Gastrocnemius medialis (tissue), 4 donors: ENCODE measurements at regions not wholly inside any gene's neighbourhood (a gene's known extent, or its start where the extent isn't known, plus 50 kb on each side); places are given as distances from the start of the nearest gene placed in this dataset.

Experiments
- ATAC-seq, 2 donors: fragments of 150-250 bp; one replicate each; pipeline ENCODE4 v1.9.1; 2016
- DNase-seq, 2 donors: peaks; one replicate each; pipeline ENCODE4 v3.0.0-alpha.2; 2019
- H3K27ac ChIP-seq, 4 donors: fragments of 200-600 bp; sonication (generic); 1 replicate in 1 of 4; 2 replicates in 3 of 4; pipeline ENCODE4 v1.5.1; 2016 to 2018; ENCODE audit warnings: mild to moderate bottlenecking in 2 of 4, moderate library complexity in 1 of 4
- H3K27me3 ChIP-seq, 3 donors: fragments of 200-600 bp; sonication (generic) in 2 of 3; 1 replicate in 1 of 3; 2 replicates in 2 of 3; pipeline versions ENCODE4 v1.5.1 to v1.6.0; 2016 to 2019; ENCODE audit warnings: mild to moderate bottlenecking in 1 of 3, moderate library complexity in 1 of 3
- H3K36me3 ChIP-seq, 2 donors: fragments of 200-600 bp; sonication (generic) in 1 of 2; one replicate each; pipeline ENCODE4 v1.5.1; 2017 to 2018
- H3K4me1 ChIP-seq, 2 donors: fragments of 200-600 bp; sonication (generic) in 1 of 2; one replicate each; pipeline ENCODE4 v1.5.1; 2016 to 2017; ENCODE audit warnings: mild to moderate bottlenecking in 2 of 2
- H3K4me3 ChIP-seq, 4 donors: fragments of 200-600 bp; sonication (generic) in 3 of 4; 1 replicate in 1 of 4; 2 replicates in 3 of 4; pipeline ENCODE4 v1.5.1; 2016 to 2019; ENCODE audit warnings: mild to moderate bottlenecking in 2 of 4
- H3K9me3 ChIP-seq, 3 donors: fragments of 200-600 bp; sonication (generic) in 2 of 3; 1 replicate in 1 of 3; 2 replicates in 2 of 3; pipeline ENCODE4 v1.5.1; 2016 to 2019
- POLR2A ChIP-seq, 2 donors: fragments of 450-650 bp; IDR thresholded peaks; one replicate each; pipeline ENCODE4 v1.6.1; 2017; ENCODE audit warnings: antibody characterized with exemption in 2 of 2, mild to moderate bottlenecking in 2 of 2, moderate library complexity in 2 of 2
- in situ Hi-C, 4 donors: fragments of 200-750 bp; cut with MboI; loops; one replicate each; pipeline versions ENCODE4 v1.15.0 to v1.8.0; 2017; ENCODE audit warnings: low sequenced_read_pairs in 4 of 4
- intact Hi-C: fragments of 100-400 bp; cut with DNase I; formaldehyde crosslinking; loops from one replicate; pipeline ENCODE4 v1.15.1; 2023; ENCODE audit warnings: low total_unique reads
- TF ChIP-seq, protein P1 (sequence below), 5 experiments: fragments of 450-650 bp in 3 of 5; fragments of 200-600 bp in 2 of 5; sonication (generic) in 2 of 5; IDR thresholded peaks in 4 of 5; conservative IDR thresholded peaks in 1 of 5; 1 replicate in 4 of 5; 2 replicates in 1 of 5; pipeline ENCODE4 v1.5.1; 2016 to 2019; ENCODE audit warnings: antibody characterized with exemption in 5 of 5, mild to moderate bottlenecking in 3 of 5, moderate library complexity in 3 of 5

DNA sequence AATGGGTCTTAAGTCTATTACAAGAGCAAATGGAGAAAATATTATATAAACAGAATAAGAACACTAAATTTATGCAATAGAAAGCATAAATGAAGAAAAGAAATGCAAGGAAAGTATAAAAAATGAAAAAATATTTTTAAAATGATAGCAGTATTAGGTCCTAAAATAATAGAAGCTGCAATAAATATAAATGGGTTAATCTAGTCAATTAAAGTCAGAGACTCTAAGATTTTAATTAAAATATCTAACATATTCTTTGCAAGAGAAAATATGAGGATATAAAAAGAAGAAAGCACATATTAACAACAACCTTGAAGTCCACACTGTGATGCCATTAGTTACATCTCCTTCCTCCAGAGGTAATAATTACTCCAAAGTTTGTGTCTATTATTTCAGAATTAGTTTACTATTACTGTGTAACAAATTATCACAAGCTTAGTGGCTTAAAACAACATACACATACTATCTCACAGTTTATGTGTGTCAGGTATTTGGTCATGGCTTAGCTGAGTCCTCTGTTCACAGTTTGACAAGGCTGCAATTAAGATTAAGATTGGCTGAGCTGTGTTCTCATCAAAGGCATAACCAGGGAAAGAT, 174.9 kb downstream of the NAA11 start:
- TF ChIP-seq, protein P1, sequence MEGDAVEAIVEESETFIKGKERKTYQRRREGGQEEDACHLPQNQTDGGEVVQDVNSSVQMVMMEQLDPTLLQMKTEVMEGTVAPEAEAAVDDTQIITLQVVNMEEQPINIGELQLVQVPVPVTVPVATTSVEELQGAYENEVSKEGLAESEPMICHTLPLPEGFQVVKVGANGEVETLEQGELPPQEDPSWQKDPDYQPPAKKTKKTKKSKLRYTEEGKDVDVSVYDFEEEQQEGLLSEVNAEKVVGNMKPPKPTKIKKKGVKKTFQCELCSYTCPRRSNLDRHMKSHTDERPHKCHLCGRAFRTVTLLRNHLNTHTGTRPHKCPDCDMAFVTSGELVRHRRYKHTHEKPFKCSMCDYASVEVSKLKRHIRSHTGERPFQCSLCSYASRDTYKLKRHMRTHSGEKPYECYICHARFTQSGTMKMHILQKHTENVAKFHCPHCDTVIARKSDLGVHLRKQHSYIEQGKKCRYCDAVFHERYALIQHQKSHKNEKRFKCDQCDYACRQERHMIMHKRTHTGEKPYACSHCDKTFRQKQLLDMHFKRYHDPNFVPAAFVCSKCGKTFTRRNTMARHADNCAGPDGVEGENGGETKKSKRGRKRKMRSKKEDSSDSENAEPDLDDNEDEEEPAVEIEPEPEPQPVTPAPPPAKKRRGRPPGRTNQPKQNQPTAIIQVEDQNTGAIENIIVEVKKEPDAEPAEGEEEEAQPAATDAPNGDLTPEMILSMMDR (IDR thresholded peaks at IDR 0.05 in 4 of 5, conservative IDR thresholded peaks at IDR 0.05 in 1 of 5): no peak
- TF ChIP-seq POLR2A (IDR thresholded peaks at IDR 0.05): no peak
- no peaks in the 10 kb centered on the region for H3K27me3 ChIP-seq
- H3K4me1 ChIP-seq: no peaks in the 10 kb centered on the region
- no peak overlapping the region for H3K27ac ChIP-seq
- peaks cover 0 to 9% (median 0%) of the 10 kb centered on the region in 3 donors for H3K9me3 ChIP-seq
- DNase-seq (no peak), ATAC-seq (no peak)
- H3K4me3 ChIP-seq: no peak overlapping the region
- H3K36me3 ChIP-seq: no peaks in the 10 kb centered on the region
- intact Hi-C loops: no loop called here
- in situ Hi-C loops: no loop called here

DNA sequence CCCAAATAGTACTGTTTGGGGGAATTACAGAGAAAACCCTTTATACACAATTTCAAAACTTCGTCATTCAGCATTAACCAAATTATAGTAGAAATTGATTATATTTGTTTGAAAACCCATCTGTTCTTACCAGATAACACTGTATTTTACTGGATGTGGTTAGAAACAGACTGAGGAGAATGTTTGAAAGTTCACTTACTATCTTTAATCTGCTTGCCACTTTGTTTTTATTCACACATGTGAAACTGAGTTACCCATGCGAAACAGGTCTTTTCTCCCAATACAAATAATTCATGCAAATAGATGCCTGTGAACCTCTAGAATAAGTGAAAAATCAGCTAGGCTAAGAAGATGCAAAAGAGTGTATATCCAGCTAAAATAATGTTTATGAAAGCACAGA, 177.5 kb downstream of the NAA11 start:
- H3K4me1 ChIP-seq: no peaks in the 10 kb centered on the region
- no peak for TF ChIP-seq POLR2A (IDR thresholded peaks at IDR 0.05)
- TF ChIP-seq, protein P1 (IDR thresholded peaks at IDR 0.05 in 4 of 5, conservative IDR thresholded peaks at IDR 0.05 in 1 of 5): no peak
- H3K27ac ChIP-seq: no peak overlapping the region
- no peaks in the 10 kb centered on the region for H3K27me3 ChIP-seq
- no peak for DNase-seq
- in situ Hi-C loops (no loop called here), intact Hi-C loops (no loop called here)
- no peak for ATAC-seq
- no peak overlapping the region for H3K4me3 ChIP-seq
- no peaks in the 10 kb centered on the region for H3K36me3 ChIP-seq
- H3K9me3 ChIP-seq: peaks cover 0 to 9% (median 0%) of the 10 kb centered on the region in 3 donors

DNA sequence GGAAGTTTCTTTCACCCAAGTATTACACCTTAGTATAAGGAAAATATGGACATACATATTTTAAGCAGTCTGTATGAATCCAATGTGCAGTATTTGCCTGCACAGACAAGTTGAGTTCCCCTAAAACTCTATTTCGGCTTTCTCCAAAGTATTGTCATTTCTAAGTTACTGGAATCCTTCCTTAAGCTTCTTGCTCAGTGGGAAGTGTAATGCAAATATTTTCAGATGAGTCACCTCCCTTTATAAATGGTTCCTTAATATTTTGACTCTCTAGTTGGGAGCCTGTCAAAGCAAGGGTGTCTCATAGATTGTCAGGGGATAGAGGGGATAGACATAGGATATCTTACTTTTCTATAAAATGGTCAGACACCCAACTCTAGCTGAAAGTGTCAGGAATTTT, 178.6 kb downstream of the NAA11 start:
- H3K4me1 ChIP-seq: no peaks in the 10 kb centered on the region
- DNase-seq: no peak
- TF ChIP-seq, protein P1 (IDR thresholded peaks at IDR 0.05 in 4 of 5, conservative IDR thresholded peaks at IDR 0.05 in 1 of 5): no peak
- no peak for TF ChIP-seq POLR2A (IDR thresholded peaks at IDR 0.05)
- in situ Hi-C loops (no loop called here), intact Hi-C loops (no loop called here)
- H3K27ac ChIP-seq: no peak overlapping the region
- no peak overlapping the region for H3K4me3 ChIP-seq
- H3K27me3 ChIP-seq: no peaks in the 10 kb centered on the region
- peaks cover 0 to 9% (median 0%) of the 10 kb centered on the region in 3 donors for H3K9me3 ChIP-seq
- H3K36me3 ChIP-seq: no peaks in the 10 kb centered on the region
- ATAC-seq: no peak

DNA sequence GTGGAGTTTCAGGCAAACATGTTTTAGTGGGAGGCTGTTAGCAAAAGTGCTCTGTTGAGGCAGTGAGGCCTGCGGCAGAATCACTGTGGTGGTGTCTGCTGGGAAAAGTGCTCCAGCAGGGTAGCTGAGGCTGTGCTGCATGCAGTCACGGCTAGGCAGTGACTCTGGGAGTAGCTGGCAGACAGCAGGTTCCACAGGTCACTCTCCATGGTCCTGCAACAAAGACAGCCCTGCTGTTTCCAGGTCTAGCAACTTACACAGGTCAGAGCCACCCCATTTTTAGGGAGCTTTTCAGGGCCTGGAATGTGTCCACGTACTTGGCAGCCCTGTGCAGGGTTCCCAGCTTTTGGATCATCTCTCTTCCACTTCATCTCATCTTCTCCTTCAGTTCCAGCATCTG, 184.3 kb downstream of the NAA11 start:
- Histone ChIP-seq H3K27ac (no peak overlapping the region), H3K27me3 (no peaks in the 10 kb centered on the region), H3K36me3 (no peaks in the 10 kb centered on the region), H3K9me3 (no peaks in the 10 kb centered on the region), H3K4me1 (no peaks in the 10 kb centered on the region), H3K4me3 (no peak overlapping the region)
- in situ Hi-C loops: no loop called here
- TF ChIP-seq POLR2A (IDR thresholded peaks at IDR 0.05): no peak
- TF ChIP-seq, protein P1 (IDR thresholded peaks at IDR 0.05 in 4 of 5, conservative IDR thresholded peaks at IDR 0.05 in 1 of 5): no peak
- intact Hi-C loops: no loop called here
- ATAC-seq: no peak
- DNase-seq: no peak

GRCh38 chr4:79134767-79135166, 191.1 kb downstream of the NAA11 start:
- DNase-seq (no peak), ATAC-seq (no peak)
- Histone ChIP-seq H3K36me3 (no peaks in the 10 kb centered on the region), H3K4me1 (no peaks in the 10 kb centered on the region), H3K27ac (no peak overlapping the region), H3K4me3 (no peak overlapping the region), H3K27me3 (no peaks in the 10 kb centered on the region), H3K9me3 (no peaks in the 10 kb centered on the region)
- in situ Hi-C loops: no loop called here
- intact Hi-C loops: no loop called here
- TF ChIP-seq, protein P1 (IDR thresholded peaks at IDR 0.05 in 4 of 5, conservative IDR thresholded peaks at IDR 0.05 in 1 of 5): no peak
- TF ChIP-seq POLR2A (IDR thresholded peaks at IDR 0.05): no peak
